K562 (cell line): ENCODE measurements at regions not wholly inside any gene's neighbourhood (a gene's known extent, or its start where the extent isn't known, plus 50 kb on each side); places are given as distances from the start of the nearest gene placed in this dataset.

ENCODE experiments used
- ETS2 ChIP-seq: IDR thresholded peaks from 2 replicates; pipeline ENCODE4 v1.6.1; 2016; ENCODE audit warnings: borderline replicate concordance, missing genetic modification characterization, mild to moderate bottlenecking, moderate library complexity, missing compliant biosample characterization; ENCODE audit not compliant: poor library complexity, severe bottlenecking
- TF ChIP-seq, protein P1 (sequence below): fragments of 150-350 bp; IDR thresholded peaks from 2 replicates; pipeline ENCODE4 v1.6.1; 2014; ENCODE audit warnings: low read depth, mild to moderate bottlenecking, low read length, borderline replicate concordance
- TF ChIP-seq, protein P2 (sequence below): fragments of 450-650 bp; IDR thresholded peaks from 2 replicates; pipeline ENCODE4 v1.6.1; 2018; ENCODE audit warnings: mild to moderate bottlenecking, low read depth; ENCODE audit not compliant: partially characterized antibody

DNA sequence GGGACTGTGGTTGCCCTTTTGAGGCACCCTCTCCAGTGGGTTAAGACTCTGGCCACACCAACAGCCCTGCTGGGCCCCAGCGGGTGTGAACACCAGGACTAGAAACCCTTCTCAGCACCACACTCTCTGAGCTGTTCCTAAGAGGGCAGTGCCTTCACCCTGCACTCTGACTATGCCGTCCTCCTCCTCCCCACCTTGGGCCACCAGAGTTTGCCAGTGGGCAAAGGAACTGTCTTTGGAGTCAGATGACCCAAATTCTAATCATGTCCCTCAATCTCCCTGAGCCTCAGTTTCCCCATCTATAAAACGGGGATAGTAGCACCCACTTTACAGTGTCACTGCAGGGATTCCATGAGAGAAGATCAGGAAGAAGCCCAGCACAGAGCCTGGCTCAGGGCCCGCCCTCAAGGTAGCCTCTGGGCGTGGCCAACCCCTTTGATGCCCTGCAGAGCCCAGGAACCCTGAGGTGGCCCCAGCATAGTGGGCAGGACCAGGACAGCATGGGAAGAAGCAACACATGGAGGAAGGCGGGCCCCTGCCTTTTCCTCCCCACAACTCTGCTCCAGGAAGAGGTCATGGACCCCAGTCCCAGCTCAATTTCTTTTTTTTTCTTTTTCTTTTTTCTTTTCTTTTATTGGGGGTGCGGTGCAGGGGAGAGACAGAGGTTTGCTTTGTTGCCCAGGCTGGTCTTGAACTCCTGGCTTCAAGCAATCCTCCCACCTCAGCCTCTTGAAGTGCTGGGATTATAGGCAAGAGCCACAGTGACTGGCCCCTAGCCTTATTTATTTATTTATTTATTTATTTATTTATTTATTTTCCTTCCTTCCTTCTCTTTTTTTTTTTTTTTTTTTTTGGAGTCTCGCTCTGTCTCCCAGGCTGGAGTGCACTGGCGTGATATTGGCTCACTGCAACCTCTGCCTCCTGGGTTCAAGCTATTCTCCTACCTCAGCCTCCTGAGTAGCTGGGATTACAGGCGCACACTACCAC, 115.7 kb upstream of the LINGO1 start (continued):
- TF ChIP-seq, protein P1, sequence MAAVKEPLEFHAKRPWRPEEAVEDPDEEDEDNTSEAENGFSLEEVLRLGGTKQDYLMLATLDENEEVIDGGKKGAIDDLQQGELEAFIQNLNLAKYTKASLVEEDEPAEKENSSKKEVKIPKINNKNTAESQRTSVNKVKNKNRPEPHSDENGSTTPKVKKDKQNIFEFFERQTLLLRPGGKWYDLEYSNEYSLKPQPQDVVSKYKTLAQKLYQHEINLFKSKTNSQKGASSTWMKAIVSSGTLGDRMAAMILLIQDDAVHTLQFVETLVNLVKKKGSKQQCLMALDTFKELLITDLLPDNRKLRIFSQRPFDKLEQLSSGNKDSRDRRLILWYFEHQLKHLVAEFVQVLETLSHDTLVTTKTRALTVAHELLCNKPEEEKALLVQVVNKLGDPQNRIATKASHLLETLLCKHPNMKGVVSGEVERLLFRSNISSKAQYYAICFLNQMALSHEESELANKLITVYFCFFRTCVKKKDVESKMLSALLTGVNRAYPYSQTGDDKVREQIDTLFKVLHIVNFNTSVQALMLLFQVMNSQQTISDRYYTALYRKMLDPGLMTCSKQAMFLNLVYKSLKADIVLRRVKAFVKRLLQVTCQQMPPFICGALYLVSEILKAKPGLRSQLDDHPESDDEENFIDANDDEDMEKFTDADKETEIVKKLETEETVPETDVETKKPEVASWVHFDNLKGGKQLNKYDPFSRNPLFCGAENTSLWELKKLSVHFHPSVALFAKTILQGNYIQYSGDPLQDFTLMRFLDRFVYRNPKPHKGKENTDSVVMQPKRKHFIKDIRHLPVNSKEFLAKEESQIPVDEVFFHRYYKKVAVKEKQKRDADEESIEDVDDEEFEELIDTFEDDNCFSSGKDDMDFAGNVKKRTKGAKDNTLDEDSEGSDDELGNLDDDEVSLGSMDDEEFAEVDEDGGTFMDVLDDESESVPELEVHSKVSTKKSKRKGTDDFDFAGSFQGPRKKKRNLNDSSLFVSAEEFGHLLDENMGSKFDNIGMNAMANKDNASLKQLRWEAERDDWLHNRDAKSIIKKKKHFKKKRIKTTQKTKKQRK = no peak
- no peak for TF ChIP-seq ETS2 (tag)
- TF ChIP-seq, protein P2, sequence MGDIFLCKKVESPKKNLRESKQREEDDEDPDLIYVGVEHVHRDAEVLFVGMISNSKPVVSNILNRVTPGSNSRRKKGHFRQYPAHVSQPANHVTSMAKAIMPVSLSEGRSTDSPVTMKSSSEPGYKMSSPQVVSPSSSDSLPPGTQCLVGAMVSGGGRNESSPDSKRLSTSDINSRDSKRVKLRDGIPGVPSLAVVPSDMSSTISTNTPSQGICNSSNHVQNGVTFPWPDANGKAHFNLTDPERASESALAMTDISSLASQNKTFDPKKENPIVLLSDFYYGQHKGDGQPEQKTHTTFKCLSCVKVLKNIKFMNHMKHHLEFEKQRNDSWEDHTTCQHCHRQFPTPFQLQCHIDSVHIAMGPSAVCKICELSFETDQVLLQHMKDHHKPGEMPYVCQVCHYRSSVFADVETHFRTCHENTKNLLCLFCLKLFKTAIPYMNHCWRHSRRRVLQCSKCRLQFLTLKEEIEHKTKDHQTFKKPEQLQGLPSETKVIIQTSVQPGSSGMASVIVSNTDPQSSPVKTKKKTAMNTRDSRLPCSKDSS = no peak
